ENCODE measurements at regions not wholly inside any gene's neighbourhood (a gene's known extent, or its start where the extent isn't known, plus 50 kb on each side); places are given as distances from the start of the nearest gene placed in this dataset.

DNA sequence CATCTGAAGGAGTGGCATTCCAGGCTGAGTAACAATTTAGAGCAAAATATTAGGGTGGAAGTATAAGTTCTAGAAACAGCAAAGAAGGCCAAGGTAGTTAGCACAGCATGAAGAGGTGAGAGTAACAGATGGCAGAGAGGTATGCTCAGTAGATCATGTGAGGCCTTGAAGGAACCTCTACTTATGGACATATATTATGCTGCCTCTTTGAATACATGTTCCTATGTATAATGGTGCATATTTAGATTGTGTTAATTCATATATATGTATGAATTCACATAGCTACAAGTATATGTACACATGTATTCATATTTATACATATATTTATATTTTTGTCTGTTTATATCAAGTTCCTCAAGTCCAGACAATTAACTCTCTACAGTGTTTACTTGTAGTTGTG lies 355.2 kb downstream of the KCTD8 start:
- no peak for DNase-seq

DNA sequence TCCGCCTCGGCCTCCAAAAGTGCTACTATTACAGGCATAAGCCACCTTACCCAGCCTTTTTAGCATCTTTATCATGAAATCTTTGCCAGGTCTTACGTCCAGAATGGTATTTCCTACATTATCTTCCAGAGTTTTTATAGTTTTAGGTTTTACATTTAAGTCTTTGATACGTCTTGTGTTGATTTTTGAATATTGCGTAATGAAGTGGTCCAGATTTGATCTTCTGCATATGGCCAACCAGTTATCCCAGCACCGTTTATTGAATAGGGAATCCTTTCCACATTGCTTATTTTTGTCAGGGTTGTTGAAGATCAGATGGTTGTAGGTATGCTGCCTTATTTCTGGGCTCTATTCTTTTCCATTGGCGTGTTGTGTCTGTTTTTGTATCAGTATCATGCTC lies 349.6 kb downstream of the KCTD8 start:
- DNase-seq: no peak

DNA sequence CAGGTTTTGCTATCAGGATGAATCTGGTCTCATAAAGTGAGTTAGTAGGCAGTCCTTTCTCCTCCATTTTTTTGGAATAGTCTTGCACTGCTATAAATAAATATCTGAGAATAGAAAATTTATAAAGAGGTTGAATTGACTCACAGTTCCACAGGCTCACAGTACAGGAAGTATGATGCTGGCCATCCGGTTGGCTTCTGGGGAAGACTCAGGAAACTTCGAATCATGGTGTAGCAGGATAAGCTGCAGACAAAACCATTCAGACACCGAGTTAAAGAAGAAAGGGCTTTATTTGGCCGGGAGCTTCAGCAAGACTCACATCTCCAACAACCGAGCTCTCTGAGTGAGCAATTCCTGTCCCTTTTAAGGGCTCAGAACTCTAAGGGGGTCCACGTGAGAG lies 348.2 kb downstream of the KCTD8 start:
- no peak for DNase-seq

DNA sequence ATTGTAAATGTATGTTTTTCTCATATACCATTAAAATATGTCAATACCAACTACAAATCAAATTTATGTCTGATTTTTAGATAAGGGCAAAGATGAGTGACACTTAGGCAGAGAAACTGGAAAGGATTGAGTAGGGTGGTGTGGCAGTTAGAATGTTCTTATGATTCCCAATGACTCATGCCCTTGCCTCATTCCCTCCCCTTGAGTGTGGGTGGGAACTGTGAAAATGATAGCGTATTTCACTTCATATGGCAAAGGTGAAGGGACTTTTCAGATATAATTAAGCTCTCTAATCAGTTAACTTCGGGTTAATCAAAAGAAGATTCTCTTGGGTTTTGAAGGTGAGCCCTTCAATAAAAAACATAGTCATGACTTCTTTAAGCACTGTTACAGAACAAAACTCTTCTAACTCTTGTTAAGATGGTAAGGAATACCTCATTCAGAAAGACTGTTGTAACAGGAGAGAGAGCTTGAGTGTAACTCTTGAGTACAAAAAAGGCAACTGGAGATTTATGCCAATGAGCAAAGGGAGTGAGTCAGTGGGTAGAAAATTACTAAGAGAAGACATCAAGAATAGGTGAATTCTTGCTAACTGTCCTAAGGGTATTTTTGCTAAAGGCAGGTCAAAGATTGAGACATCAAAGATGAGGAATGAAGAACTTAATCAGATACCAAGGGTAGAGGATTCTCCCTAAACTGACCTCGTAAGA lies 329.5 kb downstream of the KCTD8 start:
- DNase-seq: no peak

DNA sequence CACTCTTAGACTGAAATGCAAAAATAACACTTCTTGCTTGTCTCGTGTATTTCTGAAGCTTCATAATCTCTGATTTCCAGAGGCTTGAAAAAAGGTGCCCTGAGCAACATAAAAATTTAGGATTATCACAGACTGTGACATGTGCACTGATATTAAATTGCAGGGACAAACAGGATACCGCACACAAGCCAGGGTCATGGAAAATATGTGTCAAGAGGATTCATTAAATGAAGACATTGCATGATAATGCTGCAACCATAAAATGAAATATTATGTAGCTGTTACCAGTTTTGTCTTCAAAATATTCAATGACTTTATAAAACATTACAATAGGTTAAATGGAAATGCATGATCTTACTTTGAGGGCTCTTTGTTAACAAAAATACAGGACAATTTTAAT lies 328.0 kb downstream of the KCTD8 start:
- no peak for DNase-seq

DNA sequence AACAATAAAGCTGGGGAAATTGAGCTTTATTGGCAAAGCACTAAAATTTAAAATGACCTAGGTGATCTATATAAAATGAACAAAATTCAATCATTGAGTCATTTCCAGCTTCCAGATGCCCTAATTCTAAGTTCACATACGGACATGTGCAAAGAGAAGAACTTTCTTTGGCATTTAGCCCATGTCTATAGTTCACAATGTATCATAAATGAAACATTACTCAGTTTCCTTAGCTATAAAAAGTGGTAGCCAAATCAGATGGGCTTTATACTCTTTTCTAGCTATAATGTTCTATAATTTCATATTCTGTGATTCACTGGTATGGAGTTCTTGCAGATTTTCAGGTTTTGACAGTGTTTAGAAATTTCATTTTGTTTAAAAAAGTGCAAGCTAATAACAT lies 327.4 kb downstream of the KCTD8 start:
- no peak for DNase-seq

All from amygdala (tissue), 56 donors.